IPS-11a (cell line): ENCODE measurements at regions not wholly inside any gene's neighbourhood (a gene's known extent, or its start where the extent isn't known, plus 50 kb on each side); places are given as distances from the start of the nearest gene placed in this dataset.
"Not testable (repeated sequence)": the region's sequence is repeated elsewhere in the genome, so short reads cannot be mapped to it uniquely, and the experiment has no call there.

Experiments
- H3K4me3 ChIP-seq: one replicate; pipeline ENCODE4 v1.5.1; 2013; ENCODE audit warnings: low read depth, low read length, control low read depth

GRCh38 chr2:111569356-111570199, 314.4 kb downstream of the ANAPC1 start:
- not testable (repeated sequence) for H3K4me3 ChIP-seq

GRCh38 chr2:111570300-111571114, 313.5 kb downstream of the ANAPC1 start:
- not testable (repeated sequence) for H3K4me3 ChIP-seq

DNA sequence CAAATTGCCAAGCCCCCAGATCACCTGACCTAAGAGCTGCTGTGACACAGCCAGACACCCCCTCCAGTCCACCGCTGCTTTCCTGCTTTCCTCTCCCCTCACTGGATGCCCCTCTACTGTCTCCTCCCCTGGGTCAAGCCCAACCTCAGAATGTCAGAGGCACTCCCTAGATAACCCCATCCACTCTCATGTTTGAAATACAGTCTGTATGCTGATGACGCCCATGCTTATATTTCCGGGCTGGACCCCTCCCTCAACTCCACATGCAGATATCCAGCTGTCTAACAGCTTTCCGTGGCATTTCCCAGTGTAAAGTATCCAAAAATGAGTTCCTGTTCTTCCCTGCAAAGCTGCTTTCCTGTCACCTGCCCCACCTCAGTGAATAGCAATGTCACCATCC, 309.2 kb downstream of the ANAPC1 start:
- H3K4me3 ChIP-seq: not testable (repeated sequence)

GRCh38 chr2:111577154-111577885, 306.7 kb downstream of the ANAPC1 start:
- not testable (repeated sequence) for H3K4me3 ChIP-seq

GRCh38 chr2:111579500-111580134, 304.4 kb downstream of the ANAPC1 start:
- not testable (repeated sequence) for H3K4me3 ChIP-seq

- H3K4me3 ChIP-seq: not testable (repeated sequence)
These were observed 303.4 kb downstream of the ANAPC1 start for GRCh38 chr2:111580616-111581015.

DNA sequence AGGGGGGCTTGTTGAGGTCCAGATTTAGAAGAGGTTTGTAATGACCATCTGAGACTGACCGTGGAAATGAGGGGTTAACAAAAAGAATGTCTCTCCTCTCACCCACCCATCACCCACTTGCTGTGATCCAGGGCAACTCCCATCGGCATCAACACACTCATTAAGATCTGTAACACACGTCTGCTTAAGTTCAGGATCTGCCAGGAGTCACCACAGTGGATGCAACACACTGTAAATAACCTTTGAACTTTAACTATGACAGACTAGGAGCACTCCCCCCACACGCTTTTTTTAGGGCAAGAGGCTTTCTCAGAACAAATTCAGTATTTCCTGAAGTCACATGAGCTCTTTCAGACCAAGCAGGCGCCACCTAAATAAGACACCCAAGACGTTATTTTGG, 301.9 kb downstream of the ANAPC1 start:
- not testable (repeated sequence) for H3K4me3 ChIP-seq

- not testable (repeated sequence) for H3K4me3 ChIP-seq
These were observed 300.5 kb downstream of the ANAPC1 start for GRCh38 chr2:111583480-111583879.

GRCh38 chr2:111584540-111584939, 299.5 kb downstream of the ANAPC1 start:
- H3K4me3 ChIP-seq: not testable (repeated sequence)

- H3K4me3 ChIP-seq: not testable (repeated sequence)
These were observed 299.0 kb downstream of the ANAPC1 start for GRCh38 chr2:111584950-111585349.

GRCh38 chr2:111586014-111586413, 298.0 kb downstream of the ANAPC1 start:
- H3K4me3 ChIP-seq: not testable (repeated sequence)

DNA sequence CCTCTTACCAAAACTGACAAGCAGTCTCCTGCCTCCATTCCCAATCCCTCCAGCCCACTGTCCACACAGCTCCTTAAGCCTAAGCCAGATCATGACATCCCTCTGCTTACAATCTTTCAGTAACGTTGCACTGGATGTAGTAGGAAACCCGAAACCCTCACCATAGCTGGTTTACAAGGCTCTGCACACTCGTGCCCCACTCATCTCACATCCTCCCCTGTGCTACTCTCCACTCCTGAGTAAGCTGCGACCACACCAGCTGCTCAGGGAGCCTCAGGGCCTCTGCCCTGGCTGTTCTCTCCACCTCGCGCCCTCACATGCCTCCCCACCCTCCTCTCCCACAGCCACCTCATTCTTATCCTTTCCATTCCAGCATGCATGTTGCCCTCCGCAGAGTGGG, 288.9 kb downstream of the ANAPC1 start:
- not testable (repeated sequence) for H3K4me3 ChIP-seq

DNA sequence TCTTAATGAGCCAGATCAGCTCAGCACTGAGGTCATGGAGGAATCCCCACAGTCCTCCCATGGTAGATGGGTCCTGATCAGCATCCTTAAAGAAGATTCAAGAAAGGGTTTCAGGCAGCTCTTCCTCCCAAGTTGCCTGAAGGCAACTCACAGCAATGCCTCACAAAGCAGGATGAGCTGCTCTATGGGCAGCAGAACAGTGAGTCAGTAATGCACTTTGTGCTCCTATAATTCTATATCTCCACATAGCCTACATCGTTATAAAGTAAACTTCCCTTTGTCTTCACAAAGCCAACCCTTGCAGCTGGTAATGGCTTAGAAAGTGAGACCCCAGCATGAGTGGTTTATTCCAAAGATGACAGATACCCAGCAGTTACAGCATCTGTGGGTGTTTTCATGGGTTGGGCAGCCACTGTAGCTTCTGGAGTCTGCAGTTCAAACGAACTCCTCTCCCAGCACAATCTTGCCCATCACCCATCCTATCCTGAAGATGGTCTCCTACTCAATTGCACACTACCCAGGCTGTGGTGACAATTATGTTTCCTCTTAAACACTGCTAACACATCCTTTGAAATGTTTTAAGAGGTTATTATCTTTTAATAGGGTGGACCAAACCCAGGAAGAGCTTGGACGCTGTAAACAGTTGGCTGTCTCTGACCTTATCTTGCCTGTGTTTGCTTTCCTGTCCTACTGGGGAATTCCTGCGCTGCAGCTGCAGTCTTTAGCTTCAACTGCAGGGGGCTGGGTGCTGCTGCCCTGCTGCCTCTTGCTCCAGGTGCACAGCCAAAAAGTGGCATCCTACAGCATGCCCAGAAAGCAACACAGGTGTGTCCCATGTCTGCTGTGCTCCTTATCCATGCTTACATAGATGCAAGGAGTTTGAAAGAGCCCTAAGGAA, 286.9 kb downstream of the ANAPC1 start:
- H3K4me3 ChIP-seq: not testable (repeated sequence)

DNA sequence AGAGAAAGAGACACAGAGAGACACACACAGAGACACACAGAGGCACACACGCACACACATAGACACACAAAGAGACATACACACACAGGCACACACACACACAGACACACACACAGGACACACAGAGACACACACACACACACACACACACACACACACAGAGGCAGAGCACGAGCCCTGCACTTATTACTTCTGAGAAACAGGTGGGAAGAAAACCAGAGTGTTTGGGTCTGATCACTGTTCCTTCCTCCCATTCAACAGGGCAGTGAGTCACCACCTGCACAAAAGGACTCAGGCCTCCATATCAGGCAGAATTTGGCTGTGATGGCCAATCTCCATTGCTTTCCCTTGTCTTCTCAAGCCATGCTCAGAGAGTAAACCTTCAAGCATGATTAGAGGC, 285.0 kb downstream of the ANAPC1 start:
- not testable (repeated sequence) for H3K4me3 ChIP-seq

- H3K4me3 ChIP-seq: not testable (repeated sequence)
These were observed 281.7 kb downstream of the ANAPC1 start for GRCh38 chr2:111602259-111602658.

DNA sequence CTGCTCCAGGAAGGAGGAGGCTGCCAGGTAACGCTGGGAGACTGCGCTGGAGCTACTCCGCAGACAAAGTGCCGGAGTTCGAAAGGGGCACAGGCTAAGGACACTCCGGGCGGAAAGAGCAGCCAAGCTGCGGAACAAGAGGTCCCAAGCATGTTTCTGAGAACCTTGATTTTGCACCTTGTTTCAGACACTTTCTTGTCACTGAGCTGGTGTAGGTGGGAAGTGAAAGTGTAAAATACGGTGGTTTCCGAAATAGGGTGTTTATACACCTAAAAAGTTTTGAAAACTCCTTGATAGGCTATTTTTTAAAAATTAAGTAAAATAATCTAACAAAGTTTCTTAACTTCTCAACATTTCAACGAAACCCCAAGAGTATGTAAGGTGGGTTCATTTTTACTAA, 278.2 kb downstream of the ANAPC1 start:
- not testable (repeated sequence) for H3K4me3 ChIP-seq

DNA sequence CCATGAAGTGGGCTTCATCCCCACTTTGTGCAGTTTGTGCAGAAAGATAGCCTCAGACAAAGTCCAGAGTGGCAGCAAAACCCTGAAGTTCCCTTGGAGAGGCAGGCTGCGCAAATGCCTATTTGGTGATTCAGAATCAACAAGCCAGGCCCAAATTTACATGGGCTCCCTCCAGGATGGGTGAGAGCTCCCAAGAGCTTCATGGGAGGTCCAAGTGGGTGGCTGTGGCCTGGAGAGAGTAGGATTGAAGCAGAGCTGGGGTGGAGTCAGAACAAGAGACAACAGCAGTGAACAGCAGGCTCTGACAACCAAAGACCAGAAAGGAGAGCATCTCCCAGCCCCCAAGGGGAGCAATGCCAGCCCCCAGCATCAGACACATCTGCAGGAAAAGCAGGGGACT, 277.4 kb downstream of the ANAPC1 start:
- not testable (repeated sequence) for H3K4me3 ChIP-seq

- H3K4me3 ChIP-seq: not testable (repeated sequence)
These were observed 274.7 kb downstream of the ANAPC1 start for GRCh38 chr2:111609146-111609844.

GRCh38 chr2:111610035-111610434, 274.0 kb downstream of the ANAPC1 start:
- not testable (repeated sequence) for H3K4me3 ChIP-seq
